Smooth muscle cell (in vitro differentiated cells): ENCODE measurements at regions not wholly inside any gene's neighbourhood (a gene's known extent, or its start where the extent isn't known, plus 50 kb on each side); places are given as distances from the start of the nearest gene placed in this dataset.

Source experiments
- DNase-seq: peaks from one replicate; lab custom pipeline; 2025; ENCODE audit not compliant: unreplicated experiment; lab: John Stamatoyannopoulos, UW
- H2AFZ ChIP-seq: fragments of 200-600 bp; sonication (generic); 2 replicates; pipeline ENCODE4 v1.6.0; 2016; ENCODE audit warnings: antibody characterized with exemption, low read depth, mild to moderate bottlenecking
- H3F3A ChIP-seq: fragments of 200-600 bp; sonication (generic); 2 replicates; pipeline ENCODE4 v1.6.0; 2017; ENCODE audit warnings: antibody characterized with exemption, low read depth
- H3K27ac ChIP-seq: fragments of 200-600 bp; sonication (generic); 2 replicates; pipeline ENCODE4 v1.5.1; 2016; ENCODE audit warnings: low read depth, mild to moderate bottlenecking
- H3K27me3 ChIP-seq: fragments of 200-600 bp; sonication (generic); 2 replicates; pipeline ENCODE4 v1.6.1; 2016; ENCODE audit warnings: low read depth, mild to moderate bottlenecking
- H3K36me3 ChIP-seq: fragments of 200-600 bp; sonication (generic); 2 replicates; pipeline ENCODE4 v1.5.1; 2016; ENCODE audit warnings: low read depth
- H3K4me1 ChIP-seq: fragments of 200-600 bp; sonication (generic); 2 replicates; pipeline ENCODE4 v1.5.1; 2016; ENCODE audit warnings: low read depth
- H3K4me2 ChIP-seq: fragments of 200-600 bp; sonication (generic); 2 replicates; pipeline ENCODE4 v1.6.0; 2016; ENCODE audit warnings: mild to moderate bottlenecking
- H3K4me3 ChIP-seq: fragments of 200-600 bp; sonication (generic); 2 replicates; pipeline ENCODE4 v1.5.1; 2016; ENCODE audit warnings: mild to moderate bottlenecking
- H3K79me2 ChIP-seq: fragments of 200-600 bp; sonication (generic); 2 replicates; pipeline ENCODE4 v1.6.0; 2016; ENCODE audit warnings: low read depth, mild to moderate bottlenecking
- H3K9ac ChIP-seq: fragments of 200-600 bp; sonication (generic); 2 replicates; pipeline ENCODE4 v1.6.0; 2016; ENCODE audit warnings: low read depth
- H3K9me3 ChIP-seq: fragments of 200-600 bp; sonication (generic); replicated peaks from 2 replicates; pipeline ENCODE4 v1.5.1; 2016; ENCODE audit warnings: low read depth
- H4K20me1 ChIP-seq: fragments of 200-600 bp; sonication (generic); 2 replicates; pipeline ENCODE4 v1.6.0; 2016; ENCODE audit warnings: low read depth
- WGBS: methylation state at CpG from one replicate; pipeline ENCODE4 v1.1.7; 2016; ENCODE audit warnings: low lambda C conversion rate; 5-methylcytosine and 5-hydroxymethylcytosine counted together
- TF ChIP-seq, protein P1 (sequence below): fragments of 200-600 bp; sonication (generic); IDR thresholded peaks from 2 replicates; pipeline ENCODE4 v1.5.1; 2017; ENCODE audit warnings: borderline replicate concordance, mild to moderate bottlenecking, antibody characterized with exemption; ENCODE audit not compliant: insufficient read depth, poor library complexity, severe bottlenecking

DNA sequence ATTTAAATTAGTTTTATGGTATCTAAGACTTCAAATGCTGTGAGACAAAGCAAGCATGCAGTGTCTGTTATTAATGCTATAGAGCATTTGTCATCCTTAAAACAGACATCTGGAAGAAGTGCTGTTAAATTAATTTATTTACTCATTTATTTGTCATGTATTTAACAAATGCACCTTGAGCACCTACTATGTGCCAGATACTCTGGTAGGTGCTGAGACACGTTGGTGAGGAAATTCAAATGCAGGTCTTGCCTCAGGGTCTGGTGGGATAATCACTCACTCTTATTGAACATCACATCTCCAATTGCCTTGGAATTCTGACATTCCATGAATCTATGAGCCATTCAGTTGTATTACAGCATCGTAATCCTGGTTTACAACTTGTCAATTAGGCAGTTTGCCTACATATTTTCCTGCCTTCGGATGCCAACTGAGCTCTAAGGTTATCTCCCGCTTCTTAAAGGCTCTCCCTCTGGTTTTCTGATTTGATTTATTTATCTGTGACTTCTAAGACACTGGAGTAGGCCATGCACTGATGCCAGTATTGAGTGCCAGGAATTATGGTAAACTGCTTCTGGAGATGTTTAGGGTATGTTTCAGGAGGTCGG, 56.0 kb upstream of the RPS23 start:
- DNase-seq, result no peak
- Histone ChIP-seq H3K9me3 (no peaks in the 10 kb centered on the region), H3K79me2 (no peaks in the 10 kb centered on the region), H4K20me1 (no peaks in the 10 kb centered on the region), H3K27ac (peak overlapping the region; percentile 90), H3K4me1 (peaks cover 41% of the 10 kb centered on the region), H2AFZ (no peak overlapping the region), H3K27me3 (no peaks in the 10 kb centered on the region), H3F3A (peaks cover 34% of the 10 kb centered on the region), H3K9ac (peak overlapping the region; percentile 34), H3K36me3 (no peaks in the 10 kb centered on the region), H3K4me2 (peak overlapping the region; percentile 75), H3K4me3 (no peak overlapping the region)
- TF ChIP-seq, protein P1, sequence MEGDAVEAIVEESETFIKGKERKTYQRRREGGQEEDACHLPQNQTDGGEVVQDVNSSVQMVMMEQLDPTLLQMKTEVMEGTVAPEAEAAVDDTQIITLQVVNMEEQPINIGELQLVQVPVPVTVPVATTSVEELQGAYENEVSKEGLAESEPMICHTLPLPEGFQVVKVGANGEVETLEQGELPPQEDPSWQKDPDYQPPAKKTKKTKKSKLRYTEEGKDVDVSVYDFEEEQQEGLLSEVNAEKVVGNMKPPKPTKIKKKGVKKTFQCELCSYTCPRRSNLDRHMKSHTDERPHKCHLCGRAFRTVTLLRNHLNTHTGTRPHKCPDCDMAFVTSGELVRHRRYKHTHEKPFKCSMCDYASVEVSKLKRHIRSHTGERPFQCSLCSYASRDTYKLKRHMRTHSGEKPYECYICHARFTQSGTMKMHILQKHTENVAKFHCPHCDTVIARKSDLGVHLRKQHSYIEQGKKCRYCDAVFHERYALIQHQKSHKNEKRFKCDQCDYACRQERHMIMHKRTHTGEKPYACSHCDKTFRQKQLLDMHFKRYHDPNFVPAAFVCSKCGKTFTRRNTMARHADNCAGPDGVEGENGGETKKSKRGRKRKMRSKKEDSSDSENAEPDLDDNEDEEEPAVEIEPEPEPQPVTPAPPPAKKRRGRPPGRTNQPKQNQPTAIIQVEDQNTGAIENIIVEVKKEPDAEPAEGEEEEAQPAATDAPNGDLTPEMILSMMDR, result no peak
- WGBS, result 22% methylated on average over 5 of the region's 5 CpGs

DNA sequence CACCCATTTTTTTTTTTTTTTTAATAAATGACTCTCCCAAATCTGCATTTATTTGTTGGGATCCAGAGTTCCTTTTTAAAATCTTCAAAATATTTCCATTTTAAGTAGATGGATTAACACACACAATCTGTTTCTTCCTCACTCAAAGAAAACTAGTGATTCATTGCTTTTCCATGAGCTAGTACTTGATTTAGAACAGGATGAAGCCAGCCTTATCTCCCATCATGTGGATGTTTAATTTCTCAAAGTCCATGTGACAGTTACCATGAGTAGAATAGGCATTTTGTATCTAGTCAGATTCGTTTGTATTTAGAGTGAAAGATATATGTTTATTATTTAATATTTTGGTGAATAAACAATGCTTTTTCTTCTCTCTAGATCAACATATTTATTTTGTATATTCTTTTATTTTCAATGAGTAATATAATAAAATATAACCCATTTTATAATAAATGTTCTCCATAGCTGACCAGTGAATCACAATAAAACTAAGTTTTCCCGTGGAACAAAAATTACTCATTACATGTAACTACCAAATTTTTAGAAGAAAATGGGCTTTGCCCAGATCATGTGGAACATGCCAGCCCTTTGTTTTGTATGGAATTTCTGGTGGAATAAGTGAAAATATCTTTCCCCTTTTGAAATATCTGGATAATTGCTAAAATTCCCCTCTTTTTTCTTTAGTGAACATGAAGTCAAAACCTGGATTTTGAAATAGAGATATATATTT, 54.9 kb upstream of the RPS23 start:
- no peak for DNase-seq
- H3K4me3 ChIP-seq, result no peak overlapping the region
- H3K9ac ChIP-seq, result no peak overlapping the region
- peak overlapping the region; percentile 75 for H3K4me2 ChIP-seq
- peak overlapping the region; percentile 90 for H3K27ac ChIP-seq
- no peaks in the 10 kb centered on the region for H4K20me1 ChIP-seq
- no peaks in the 10 kb centered on the region for H3K9me3 ChIP-seq
- TF ChIP-seq, protein P1, result no peak
- WGBS, result 18% methylated on average over 2 of the region's 2 CpGs
- peaks cover 38% of the 10 kb centered on the region for H3K4me1 ChIP-seq
- H2AFZ ChIP-seq, result no peak overlapping the region
- no peaks in the 10 kb centered on the region for H3K27me3 ChIP-seq
- H3K36me3 ChIP-seq, result no peaks in the 10 kb centered on the region
- H3F3A ChIP-seq, result peaks cover 29% of the 10 kb centered on the region
- H3K79me2 ChIP-seq, result no peaks in the 10 kb centered on the region

DNA sequence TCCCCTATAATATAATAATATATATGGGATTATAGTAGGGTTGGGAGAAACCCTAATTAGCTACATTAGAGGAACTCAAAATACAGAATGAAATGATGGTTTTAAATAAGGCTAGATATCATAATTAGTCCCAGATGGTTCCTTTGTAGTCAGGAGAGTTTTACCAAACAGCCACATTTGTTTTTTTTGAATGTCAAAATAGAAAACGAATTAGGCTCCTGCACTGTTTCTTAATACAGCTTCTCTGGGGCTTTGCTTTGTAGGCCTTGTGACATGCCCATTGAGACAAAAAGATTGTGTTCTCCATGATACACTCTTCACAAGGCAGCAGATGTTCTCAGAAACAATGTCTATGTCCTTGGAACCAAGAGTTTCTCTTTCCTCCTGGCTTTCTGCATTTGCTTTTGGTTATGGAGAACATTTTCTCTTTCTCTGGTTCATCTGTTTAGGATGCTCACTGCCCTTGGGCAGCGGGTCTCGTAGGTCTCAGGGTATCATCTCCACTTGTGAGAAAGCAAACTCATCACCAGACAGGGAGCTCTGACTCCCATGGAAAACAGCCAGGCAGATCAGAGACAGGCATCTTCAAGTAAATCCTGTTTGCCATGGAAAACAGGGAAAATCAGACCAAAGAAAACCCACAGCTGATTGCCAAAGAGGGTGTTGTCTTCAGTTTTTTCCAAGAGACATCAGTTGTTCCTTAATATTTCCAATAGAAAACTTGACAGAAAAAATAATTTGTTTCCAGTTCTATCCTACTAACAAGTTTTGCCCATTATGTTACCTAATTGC, 54.1 kb upstream of the RPS23 start:
- Histone ChIP-seq H2AFZ (no peak overlapping the region), H3K27ac (peak overlapping the region; percentile 90), H3K27me3 (no peaks in the 10 kb centered on the region), H3K4me3 (no peak overlapping the region), H3F3A (peaks cover 29% of the 10 kb centered on the region), H3K9ac (peak overlapping the region; percentile 17), H3K4me1 (peaks cover 38% of the 10 kb centered on the region), H4K20me1 (no peaks in the 10 kb centered on the region), H3K9me3 (no peaks in the 10 kb centered on the region), H3K79me2 (no peaks in the 10 kb centered on the region), H3K4me2 (peak overlapping the region; percentile 75), H3K36me3 (no peaks in the 10 kb centered on the region)
- DNase-seq, result no peak
- 16% methylated on average over 3 of the region's 3 CpGs for WGBS
- TF ChIP-seq, protein P1, result no peak
